RWPE1 (cell line): ENCODE measurements at regions not wholly inside any gene's neighbourhood (a gene's known extent, or its start where the extent isn't known, plus 50 kb on each side); places are given as distances from the start of the nearest gene placed in this dataset.

ENCODE experiments used
- CTCF ChIA-PET: fragments of 350-600 bp; sonication (Branson Sonifier 250); formaldehyde crosslinking; extraction: SDS; loops from one replicate; lab custom pipeline; 2021; lab: Yijun Ruan, JAX
- POLR2A ChIA-PET: fragments of 400-600 bp; formaldehyde crosslinking; extraction: SDS; loops from one replicate; lab custom pipeline; 2020; ENCODE audit warnings: antibody characterized with exemption; ENCODE audit not compliant: low non-redundant PET; lab: Yijun Ruan, JAX
- DNase-seq: peaks from one replicate; pipeline ENCODE4 v3.0.0; 2012; ENCODE audit warnings: low spot score
- H3K27ac ChIP-seq: fragments of 450-650 bp; 2 replicates; pipeline ENCODE4 v1.5.1; 2017
- TF ChIP-seq, protein P1 (sequence below): fragments of 450-650 bp; conservative IDR thresholded peaks from 2 replicates; pipeline ENCODE4 v1.5.1; 2017; ENCODE audit warnings: low read depth, mild to moderate bottlenecking

DNA sequence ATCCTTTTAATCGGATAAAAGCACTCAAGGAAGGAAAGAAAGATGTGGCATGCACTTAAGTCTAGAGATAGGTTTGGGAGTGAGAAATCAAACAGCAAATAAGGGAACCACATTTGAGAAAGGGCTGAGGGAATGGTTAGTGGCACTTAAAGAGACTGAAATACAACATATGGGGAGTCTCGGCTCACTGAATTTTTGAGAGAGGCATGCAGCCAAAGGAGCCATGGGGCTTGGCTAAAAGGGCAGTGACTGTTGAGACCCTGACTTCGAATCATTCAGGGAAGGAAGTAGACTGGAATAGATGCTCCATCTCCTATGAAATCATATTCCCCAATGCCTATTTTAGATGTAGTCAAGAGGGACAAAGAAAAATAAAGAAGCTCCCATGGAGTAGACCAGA is 58.3 kb upstream of the HAO2 start:
- POLR2A ChIA-PET = no interaction called here
- no peak for DNase-seq
- CTCF ChIA-PET = no interaction called here
- H3K27ac ChIP-seq = no peak overlapping the region
- TF ChIP-seq, protein P1, sequence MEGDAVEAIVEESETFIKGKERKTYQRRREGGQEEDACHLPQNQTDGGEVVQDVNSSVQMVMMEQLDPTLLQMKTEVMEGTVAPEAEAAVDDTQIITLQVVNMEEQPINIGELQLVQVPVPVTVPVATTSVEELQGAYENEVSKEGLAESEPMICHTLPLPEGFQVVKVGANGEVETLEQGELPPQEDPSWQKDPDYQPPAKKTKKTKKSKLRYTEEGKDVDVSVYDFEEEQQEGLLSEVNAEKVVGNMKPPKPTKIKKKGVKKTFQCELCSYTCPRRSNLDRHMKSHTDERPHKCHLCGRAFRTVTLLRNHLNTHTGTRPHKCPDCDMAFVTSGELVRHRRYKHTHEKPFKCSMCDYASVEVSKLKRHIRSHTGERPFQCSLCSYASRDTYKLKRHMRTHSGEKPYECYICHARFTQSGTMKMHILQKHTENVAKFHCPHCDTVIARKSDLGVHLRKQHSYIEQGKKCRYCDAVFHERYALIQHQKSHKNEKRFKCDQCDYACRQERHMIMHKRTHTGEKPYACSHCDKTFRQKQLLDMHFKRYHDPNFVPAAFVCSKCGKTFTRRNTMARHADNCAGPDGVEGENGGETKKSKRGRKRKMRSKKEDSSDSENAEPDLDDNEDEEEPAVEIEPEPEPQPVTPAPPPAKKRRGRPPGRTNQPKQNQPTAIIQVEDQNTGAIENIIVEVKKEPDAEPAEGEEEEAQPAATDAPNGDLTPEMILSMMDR = no peak

DNA sequence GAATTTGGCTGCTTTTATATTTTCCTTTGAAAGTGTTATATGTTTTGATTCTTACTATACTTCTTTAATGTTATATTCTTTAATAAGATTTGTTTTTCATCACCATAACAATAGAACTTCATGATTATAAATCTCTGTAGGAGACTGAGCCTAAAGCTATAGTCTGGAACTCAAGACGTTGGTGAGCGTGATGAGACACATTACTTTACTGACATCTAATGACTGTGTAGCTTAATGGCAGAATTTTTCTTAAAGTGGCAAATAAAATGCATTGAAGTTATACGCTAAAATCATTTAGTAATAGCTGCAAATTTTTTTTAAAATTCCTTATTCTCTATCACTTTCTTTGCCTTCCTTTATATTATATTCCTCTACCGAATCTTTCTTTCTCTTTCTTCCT is 56.1 kb upstream of the HAO2 start:
- POLR2A ChIA-PET = no interaction called here
- TF ChIP-seq, protein P1 = no peak
- H3K27ac ChIP-seq = no peak overlapping the region
- DNase-seq = no peak
- CTCF ChIA-PET = interaction anchor here (0.5 kb wide), 1 partner anchor 1239 kb away, joined by 6 read pairs; no protein-coding TSS in a partner anchor

DNA sequence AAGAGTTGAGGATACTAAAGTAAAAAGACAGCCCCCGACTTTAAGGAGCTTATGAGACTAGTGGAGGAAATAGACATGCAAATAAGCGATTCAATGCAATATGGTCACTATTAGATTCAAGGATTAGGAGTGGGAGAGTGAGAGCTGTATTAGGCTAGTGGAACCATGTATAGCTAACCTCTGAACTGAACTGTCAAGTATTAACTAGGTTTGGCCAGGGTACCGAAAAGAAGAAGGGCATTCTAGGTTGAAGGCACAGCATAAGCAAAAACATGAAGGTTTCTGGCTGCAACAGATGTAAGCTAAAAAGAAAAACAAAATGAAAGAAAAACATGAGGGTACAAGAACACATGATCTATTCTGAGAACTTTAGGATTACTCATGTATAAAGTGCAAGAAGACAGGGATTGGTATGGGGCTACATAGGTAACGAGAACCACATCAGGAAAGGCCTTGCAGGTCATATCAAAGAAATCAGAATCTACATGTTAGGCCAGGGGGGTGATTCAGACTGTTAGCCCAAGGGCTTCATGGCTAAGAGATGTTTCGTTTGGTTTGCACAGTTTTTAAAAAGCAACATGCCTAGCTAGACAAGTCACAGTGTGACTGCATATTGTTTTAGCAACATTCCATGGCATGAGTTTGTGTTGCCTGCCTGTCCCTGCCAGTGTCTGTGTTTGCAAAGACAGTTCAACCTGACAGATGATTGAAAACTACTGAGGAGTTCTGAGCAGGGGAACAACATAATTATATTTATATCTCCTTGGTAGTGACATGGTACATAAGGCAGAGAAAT is 54.4 kb upstream of the HAO2 start:
- POLR2A ChIA-PET = no interaction called here

DNA sequence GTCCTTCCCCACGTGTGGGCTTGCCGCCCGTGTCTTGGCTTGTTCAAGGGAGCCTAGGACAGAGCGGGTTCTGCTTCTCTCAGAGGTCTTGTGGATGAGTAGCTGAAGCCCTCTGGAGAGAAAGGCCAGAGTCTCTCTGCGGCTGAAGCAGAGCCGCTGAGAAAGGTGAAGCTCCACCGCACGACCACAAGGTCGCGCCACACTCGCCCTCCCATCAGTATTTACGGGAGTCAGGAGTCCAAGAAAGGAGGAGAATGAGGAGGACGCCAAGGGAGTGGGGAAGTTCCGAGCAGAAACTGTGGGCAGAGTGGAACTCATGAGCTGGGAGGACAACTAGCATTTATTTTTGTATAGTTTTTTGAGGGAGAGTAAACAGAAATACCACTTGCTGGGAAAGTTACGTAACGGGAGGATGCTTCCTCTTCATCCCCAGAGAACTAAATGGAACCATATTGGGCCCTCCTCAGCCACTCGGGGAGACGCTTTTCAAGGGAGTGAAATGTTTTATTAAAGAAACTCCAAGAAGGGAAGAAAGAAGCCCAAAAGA is 51.6 kb upstream of the HAO2 start:
- CTCF ChIA-PET = interaction anchor here (0.7 to 1.1 kb wide), 2 partner anchors 34 to 50 kb away, joined by 3 read pairs; no protein-coding TSS in a partner anchor
- no peak overlapping the region for H3K27ac ChIP-seq
- POLR2A ChIA-PET = no interaction called here
- DNase-seq = no peak
- TF ChIP-seq, protein P1 = no peak

More for the DNA sequence above, 54.4 kb upstream of the HAO2 start:
- no peak overlapping the region for H3K27ac ChIP-seq
- no peak for DNase-seq
- TF ChIP-seq, protein P1 = no peak
- CTCF ChIA-PET = no interaction called here

DNA sequence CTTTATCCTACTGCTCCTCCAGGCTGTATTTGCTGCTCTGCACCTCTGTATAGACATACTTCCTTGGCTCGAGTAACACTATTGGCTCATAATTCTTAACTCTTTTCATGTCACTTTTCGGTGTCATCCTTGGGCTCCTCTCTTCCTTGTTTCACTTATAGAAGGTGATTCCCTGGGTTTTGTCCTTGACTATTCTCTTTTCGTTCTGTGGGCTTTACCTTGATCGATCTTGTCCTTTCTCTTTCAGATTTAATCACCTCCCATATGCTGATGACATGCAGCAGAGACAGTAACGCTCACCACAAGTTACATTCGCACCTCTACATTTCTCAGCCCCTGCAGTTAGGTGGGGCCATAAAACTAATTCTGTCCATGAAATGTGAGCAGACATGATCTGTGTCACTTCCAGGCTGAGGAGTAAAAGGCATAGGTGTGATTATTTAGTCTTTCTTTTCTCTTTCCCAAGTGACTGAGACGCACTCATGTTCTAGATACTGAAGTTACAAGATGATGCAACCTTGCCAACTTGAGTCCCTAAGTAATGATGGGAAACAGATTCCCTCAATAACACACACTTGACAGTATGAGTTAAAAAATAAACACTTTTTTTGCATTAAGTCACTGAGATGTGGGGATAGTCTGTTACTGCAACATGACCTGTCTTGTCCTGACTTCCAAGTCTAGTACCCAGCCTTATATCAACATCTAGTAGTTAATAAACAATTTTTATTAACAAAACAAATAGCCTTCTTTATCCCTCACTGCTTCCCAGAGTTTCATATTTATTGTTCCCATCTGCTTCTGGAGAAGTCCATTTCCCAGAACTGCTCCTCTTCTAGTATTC is 49.9 kb upstream of the HAO2 start:
- CTCF ChIA-PET = interaction anchor here (0.6 kb wide), 1 partner anchor 540 kb away, joined by 4 read pairs; no protein-coding TSS in a partner anchor
- H3K27ac ChIP-seq = no peak overlapping the region
- DNase-seq = no peak
- TF ChIP-seq, protein P1 = no peak
- POLR2A ChIA-PET = no interaction called here
